HEK293T (cell line): ENCODE measurements at regions not wholly inside any gene's neighbourhood (a gene's known extent, or its start where the extent isn't known, plus 50 kb on each side); places are given as distances from the start of the nearest gene placed in this dataset.

Experiments used
- ARNT ChIP-seq: fragments of 450-650 bp; IDR thresholded peaks from 2 replicates; pipeline ENCODE4 v1.6.1; 2017; ENCODE audit warnings: mild to moderate bottlenecking
- BHLHE40 ChIP-seq: fragments of 450-650 bp; IDR thresholded peaks from 2 replicates; pipeline ENCODE4 v1.6.1; 2016; ENCODE audit warnings: mild to moderate bottlenecking, moderate library complexity, borderline replicate concordance
- ELF4 ChIP-seq: fragments of 450-650 bp; IDR thresholded peaks from 2 replicates; pipeline ENCODE4 v1.6.1; 2017; ENCODE audit warnings: antibody characterized with exemption
- FOXK2 ChIP-seq: fragments of 450-650 bp; IDR thresholded peaks from 2 replicates; pipeline ENCODE4 v1.6.1; 2016; ENCODE audit warnings: mild to moderate bottlenecking

DNA sequence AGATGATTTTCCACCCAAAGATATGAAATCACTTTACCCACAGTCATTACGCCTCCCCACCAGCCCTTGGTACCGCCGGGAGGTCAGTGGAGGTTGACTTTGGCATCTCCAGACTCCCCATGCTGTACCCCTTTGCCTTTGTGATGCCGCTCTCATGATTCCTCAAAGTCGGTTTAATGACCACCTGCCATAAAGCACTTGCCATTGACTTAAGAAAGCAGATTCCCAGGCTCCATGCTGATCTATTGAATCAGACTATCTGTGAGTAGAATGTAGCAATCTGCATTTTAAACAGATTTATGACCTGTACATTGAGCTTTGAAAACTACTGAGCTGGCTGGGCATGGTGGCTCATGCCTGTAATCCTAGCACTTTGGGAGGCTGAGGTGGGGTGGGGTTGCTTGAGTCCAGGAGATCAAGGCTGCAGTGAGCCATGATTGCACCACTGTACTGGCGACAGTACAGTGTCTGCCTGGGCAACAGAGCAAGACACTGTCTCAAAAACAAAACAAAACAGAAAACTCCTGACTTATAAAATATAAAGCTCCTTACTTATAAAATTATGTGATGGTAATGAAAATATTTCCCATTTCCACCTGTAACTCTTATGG is 235.2 kb downstream of the KLF5 start:
- no peak for TF ChIP-seq BHLHE40
- no peak for TF ChIP-seq FOXK2
- TF ChIP-seq ARNT: no peak
- TF ChIP-seq ELF4: no peak
